ENCODE measurements at regions not wholly inside any gene's neighbourhood (a gene's known extent, or its start where the extent isn't known, plus 50 kb on each side); places are given as distances from the start of the nearest gene placed in this dataset.

DNA sequence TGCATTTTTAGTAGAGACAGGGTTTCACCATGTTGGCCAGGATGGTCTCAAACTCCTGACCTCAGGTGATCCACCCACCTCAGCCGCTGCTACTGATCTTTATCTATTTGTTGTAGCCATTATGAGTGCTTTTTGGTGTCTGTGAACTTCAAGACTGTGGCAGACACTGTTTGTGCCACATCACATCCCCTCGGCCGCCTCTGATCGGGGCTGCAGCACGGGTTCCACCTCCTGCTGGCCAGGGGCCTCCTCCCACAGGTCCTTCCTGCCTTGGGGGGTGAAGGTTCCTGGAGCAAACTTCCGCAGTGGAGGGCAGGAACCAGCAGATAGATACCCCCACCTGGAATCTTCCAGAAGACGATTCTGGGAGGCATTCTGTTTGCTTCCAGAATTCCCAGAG is 98.5 kb downstream of the C9orf50 start:
- TF ChIP-seq POLR2A (IDR thresholded peaks at IDR 0.05): no peak
- TF ChIP-seq, protein P1, sequence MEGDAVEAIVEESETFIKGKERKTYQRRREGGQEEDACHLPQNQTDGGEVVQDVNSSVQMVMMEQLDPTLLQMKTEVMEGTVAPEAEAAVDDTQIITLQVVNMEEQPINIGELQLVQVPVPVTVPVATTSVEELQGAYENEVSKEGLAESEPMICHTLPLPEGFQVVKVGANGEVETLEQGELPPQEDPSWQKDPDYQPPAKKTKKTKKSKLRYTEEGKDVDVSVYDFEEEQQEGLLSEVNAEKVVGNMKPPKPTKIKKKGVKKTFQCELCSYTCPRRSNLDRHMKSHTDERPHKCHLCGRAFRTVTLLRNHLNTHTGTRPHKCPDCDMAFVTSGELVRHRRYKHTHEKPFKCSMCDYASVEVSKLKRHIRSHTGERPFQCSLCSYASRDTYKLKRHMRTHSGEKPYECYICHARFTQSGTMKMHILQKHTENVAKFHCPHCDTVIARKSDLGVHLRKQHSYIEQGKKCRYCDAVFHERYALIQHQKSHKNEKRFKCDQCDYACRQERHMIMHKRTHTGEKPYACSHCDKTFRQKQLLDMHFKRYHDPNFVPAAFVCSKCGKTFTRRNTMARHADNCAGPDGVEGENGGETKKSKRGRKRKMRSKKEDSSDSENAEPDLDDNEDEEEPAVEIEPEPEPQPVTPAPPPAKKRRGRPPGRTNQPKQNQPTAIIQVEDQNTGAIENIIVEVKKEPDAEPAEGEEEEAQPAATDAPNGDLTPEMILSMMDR (IDR thresholded peaks at IDR 0.05): no peak
